ENCODE measurements at regions not wholly inside any gene's neighbourhood (a gene's known extent, or its start where the extent isn't known, plus 50 kb on each side); places are given as distances from the start of the nearest gene placed in this dataset.

GRCh38 chr11:30811226-30811755 is 225.1 kb upstream of the MPPED2 start:
- no peak for DNase-seq

- no peak for DNase-seq
Measured at GRCh38 chr11:30810116-30810515, 224.0 kb upstream of the MPPED2 start.

- no peak for DNase-seq
Measured at GRCh38 chr11:30801357-30801756, 215.2 kb upstream of the MPPED2 start.

GRCh38 chr11:30800904-30801303 is 214.8 kb upstream of the MPPED2 start:
- DNase-seq, result no peak

- no peak for DNase-seq
Measured at GRCh38 chr11:30798547-30799236, 212.5 kb upstream of the MPPED2 start.

GRCh38 chr11:30789270-30789669 is 203.1 kb upstream of the MPPED2 start:
- DNase-seq, result no peak

- DNase-seq, result no peak
Measured at GRCh38 chr11:30788849-30789248, 202.7 kb upstream of the MPPED2 start.

- no peak for DNase-seq
Measured at GRCh38 chr11:30786256-30787110, 200.3 kb upstream of the MPPED2 start.

GRCh38 chr11:30778596-30778995 is 192.4 kb upstream of the MPPED2 start:
- no peak for DNase-seq

GRCh38 chr11:30775233-30775522 is 189.0 kb upstream of the MPPED2 start:
- DNase-seq, result no peak

- no peak for DNase-seq
Measured at GRCh38 chr11:30774496-30775232, 188.5 kb upstream of the MPPED2 start.

- DNase-seq, result no peak
Measured at GRCh38 chr11:30772908-30773307, 186.8 kb upstream of the MPPED2 start.

- no peak for DNase-seq
Measured at GRCh38 chr11:30763951-30764350, 177.8 kb upstream of the MPPED2 start.

- no peak for DNase-seq
Measured at GRCh38 chr11:30762188-30762587, 176.0 kb upstream of the MPPED2 start.

- DNase-seq, result no peak
Measured at GRCh38 chr11:30760345-30760744, 174.2 kb upstream of the MPPED2 start.

GRCh38 chr11:30758946-30759504 is 172.9 kb upstream of the MPPED2 start:
- no peak for DNase-seq

- DNase-seq, result no peak
Measured at GRCh38 chr11:30758518-30758917, 172.4 kb upstream of the MPPED2 start.

- DNase-seq, result no peak
Measured at GRCh38 chr11:30758012-30758411, 171.9 kb upstream of the MPPED2 start.

GRCh38 chr11:30753994-30754393 is 167.8 kb upstream of the MPPED2 start:
- DNase-seq, result no peak

- DNase-seq, result no peak
Measured at GRCh38 chr11:30753504-30753903, 167.4 kb upstream of the MPPED2 start.

- no peak for DNase-seq
Measured at GRCh38 chr11:30749268-30749667, 163.1 kb upstream of the MPPED2 start.

GRCh38 chr11:30741039-30741550 is 154.9 kb upstream of the MPPED2 start:
- DNase-seq, result no peak

- DNase-seq, result no peak
Measured at GRCh38 chr11:30740091-30740490, 153.9 kb upstream of the MPPED2 start.

Data from femur (tissue), 1 donor.